C4-2B (cell line): ENCODE measurements at regions not wholly inside any gene's neighbourhood (a gene's known extent, or its start where the extent isn't known, plus 50 kb on each side); places are given as distances from the start of the nearest gene placed in this dataset.

Source experiments
- H3K27ac ChIP-seq: fragments of 450-650 bp; 2 replicates; pipeline ENCODE4 v1.5.1; 2017
- ZFX ChIP-seq: fragments of 450-650 bp; IDR thresholded peaks from 2 replicates; pipeline ENCODE4 v1.6.1; 2017
- TF ChIP-seq, protein P1 (sequence below): fragments of 450-650 bp; conservative IDR thresholded peaks from 2 replicates; pipeline ENCODE4 v1.5.1; 2017; ENCODE audit warnings: mild to moderate bottlenecking

- TF ChIP-seq ZFX: no peak
- TF ChIP-seq, protein P1, sequence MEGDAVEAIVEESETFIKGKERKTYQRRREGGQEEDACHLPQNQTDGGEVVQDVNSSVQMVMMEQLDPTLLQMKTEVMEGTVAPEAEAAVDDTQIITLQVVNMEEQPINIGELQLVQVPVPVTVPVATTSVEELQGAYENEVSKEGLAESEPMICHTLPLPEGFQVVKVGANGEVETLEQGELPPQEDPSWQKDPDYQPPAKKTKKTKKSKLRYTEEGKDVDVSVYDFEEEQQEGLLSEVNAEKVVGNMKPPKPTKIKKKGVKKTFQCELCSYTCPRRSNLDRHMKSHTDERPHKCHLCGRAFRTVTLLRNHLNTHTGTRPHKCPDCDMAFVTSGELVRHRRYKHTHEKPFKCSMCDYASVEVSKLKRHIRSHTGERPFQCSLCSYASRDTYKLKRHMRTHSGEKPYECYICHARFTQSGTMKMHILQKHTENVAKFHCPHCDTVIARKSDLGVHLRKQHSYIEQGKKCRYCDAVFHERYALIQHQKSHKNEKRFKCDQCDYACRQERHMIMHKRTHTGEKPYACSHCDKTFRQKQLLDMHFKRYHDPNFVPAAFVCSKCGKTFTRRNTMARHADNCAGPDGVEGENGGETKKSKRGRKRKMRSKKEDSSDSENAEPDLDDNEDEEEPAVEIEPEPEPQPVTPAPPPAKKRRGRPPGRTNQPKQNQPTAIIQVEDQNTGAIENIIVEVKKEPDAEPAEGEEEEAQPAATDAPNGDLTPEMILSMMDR: no peak
- no peak overlapping the region for H3K27ac ChIP-seq
Measured at GRCh38 chr13:58858870-58859371, 1227.4 kb downstream of the PCDH17 start.

GRCh38 chr13:58865286-58865685, 1233.7 kb downstream of the PCDH17 start:
- TF ChIP-seq, protein P1: no peak
- TF ChIP-seq ZFX: no peak
- no peak overlapping the region for H3K27ac ChIP-seq

- TF ChIP-seq ZFX: no peak
- H3K27ac ChIP-seq: no peak overlapping the region
Measured at GRCh38 chr13:58869566-58869965, 1238.0 kb downstream of the PCDH17 start.

DNA sequence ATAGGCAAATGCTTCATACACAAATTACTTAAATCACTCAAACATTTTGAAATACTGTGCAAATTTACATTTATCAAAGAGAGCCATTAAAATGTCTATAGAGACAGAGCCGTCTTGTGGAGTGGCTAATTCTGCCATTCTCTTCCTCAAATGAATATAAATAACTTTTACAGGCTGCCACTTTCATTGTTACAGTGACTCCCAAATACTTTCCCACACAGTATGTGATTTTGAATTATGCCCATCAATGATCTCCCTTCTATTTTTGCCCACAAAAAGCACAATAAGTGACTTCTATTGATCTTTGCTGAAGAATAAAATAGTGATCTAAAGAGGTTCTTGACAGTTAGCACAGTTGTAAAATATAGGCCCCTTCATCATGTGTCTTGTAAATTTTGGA, 1244.9 kb downstream of the PCDH17 start:
- no peak overlapping the region for H3K27ac ChIP-seq
- TF ChIP-seq, protein P1: no peak
- TF ChIP-seq ZFX: no peak

DNA sequence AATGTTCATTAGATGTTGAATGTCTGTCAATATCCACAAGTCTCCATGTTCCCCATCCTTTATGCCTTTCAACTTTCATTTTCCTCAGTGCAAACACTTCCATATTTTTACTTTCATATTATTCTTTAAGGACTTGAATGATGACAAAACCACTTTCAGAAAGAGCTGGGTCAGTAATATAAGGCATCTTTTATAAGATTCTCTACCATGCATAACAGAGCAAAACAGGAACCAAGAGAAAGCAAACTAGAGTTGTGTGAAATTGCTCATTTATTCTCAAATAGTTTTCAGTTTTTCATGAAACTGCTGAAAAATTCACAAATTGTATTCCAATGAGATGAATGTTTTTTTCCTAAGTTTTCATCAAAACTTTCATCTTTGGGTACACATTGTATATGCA, 1247.6 kb downstream of the PCDH17 start:
- no peak overlapping the region for H3K27ac ChIP-seq
- no peak for TF ChIP-seq ZFX
- TF ChIP-seq, protein P1: no peak

DNA sequence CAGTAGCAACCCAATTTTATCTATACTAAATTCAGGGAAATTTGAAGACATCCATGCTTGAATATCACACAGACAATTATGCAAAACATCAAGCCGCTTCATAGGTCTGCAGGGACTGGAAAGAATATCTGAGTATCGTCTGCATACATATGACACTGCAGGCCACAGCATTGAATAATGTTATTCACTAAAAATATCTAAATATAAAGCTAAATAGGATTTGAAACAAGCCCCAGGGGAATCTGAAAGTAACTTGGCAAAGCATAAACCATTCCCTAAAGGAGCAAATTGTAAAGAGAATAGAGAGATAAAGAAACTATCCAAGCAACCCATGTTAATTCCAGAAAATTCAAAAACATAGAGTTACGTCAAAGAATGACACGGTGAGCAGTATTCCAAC, 1251.0 kb downstream of the PCDH17 start:
- H3K27ac ChIP-seq: no peak overlapping the region
- TF ChIP-seq, protein P1: no peak
- no peak for TF ChIP-seq ZFX

- TF ChIP-seq, protein P1: no peak
- TF ChIP-seq ZFX: no peak
Measured at GRCh38 chr13:58883405-58883804, 1251.9 kb downstream of the PCDH17 start.

More at GRCh38 chr13:58883405-58883804, 1251.9 kb downstream of the PCDH17 start:
- no peak overlapping the region for H3K27ac ChIP-seq
